Uterus (tissue), 2 donors: ENCODE measurements at regions not wholly inside any gene's neighbourhood (a gene's known extent, or its start where the extent isn't known, plus 50 kb on each side); places are given as distances from the start of the nearest gene placed in this dataset.

Source experiments
- POLR2A ChIP-seq, 2 donors: fragments of 450-650 bp; IDR thresholded peaks; one replicate each; pipeline ENCODE4 v1.6.1; 2016; ENCODE audit warnings: antibody characterized with exemption in 2 of 2, mild to moderate bottlenecking in 1 of 2, moderate library complexity in 1 of 2
- TF ChIP-seq, protein P1 (sequence below), 4 experiments: fragments of 200-600 bp in 2 of 4; fragments of 450-650 bp in 2 of 4; sonication (generic) in 2 of 4; IDR thresholded peaks; one replicate each; pipeline ENCODE4 v1.5.1; 2016 to 2019; ENCODE audit warnings: antibody characterized with exemption in 4 of 4, mild to moderate bottlenecking in 2 of 4, moderate library complexity in 1 of 4

DNA sequence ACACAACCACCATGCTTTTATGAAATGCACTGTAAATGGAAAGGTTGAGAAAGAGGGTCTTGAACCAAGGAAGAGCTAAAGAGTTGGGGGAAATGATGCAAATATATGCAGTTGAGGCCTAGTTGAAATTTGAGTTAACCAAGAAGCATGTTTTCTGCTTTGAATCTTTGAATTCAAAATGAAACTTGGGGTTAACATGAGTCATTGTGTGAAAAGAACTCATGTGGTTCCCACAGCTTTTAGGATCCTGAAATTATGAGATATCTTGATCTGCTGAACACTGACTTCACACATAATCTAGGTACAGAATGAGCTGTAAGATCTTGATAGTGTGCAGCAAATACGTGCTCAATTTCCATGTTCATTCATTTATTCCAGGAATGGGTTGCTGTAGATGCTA, 422.9 kb upstream of the TRIB2 start:
- TF ChIP-seq, protein P1, sequence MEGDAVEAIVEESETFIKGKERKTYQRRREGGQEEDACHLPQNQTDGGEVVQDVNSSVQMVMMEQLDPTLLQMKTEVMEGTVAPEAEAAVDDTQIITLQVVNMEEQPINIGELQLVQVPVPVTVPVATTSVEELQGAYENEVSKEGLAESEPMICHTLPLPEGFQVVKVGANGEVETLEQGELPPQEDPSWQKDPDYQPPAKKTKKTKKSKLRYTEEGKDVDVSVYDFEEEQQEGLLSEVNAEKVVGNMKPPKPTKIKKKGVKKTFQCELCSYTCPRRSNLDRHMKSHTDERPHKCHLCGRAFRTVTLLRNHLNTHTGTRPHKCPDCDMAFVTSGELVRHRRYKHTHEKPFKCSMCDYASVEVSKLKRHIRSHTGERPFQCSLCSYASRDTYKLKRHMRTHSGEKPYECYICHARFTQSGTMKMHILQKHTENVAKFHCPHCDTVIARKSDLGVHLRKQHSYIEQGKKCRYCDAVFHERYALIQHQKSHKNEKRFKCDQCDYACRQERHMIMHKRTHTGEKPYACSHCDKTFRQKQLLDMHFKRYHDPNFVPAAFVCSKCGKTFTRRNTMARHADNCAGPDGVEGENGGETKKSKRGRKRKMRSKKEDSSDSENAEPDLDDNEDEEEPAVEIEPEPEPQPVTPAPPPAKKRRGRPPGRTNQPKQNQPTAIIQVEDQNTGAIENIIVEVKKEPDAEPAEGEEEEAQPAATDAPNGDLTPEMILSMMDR (IDR thresholded peaks at IDR 0.05) = no peak
- TF ChIP-seq POLR2A (IDR thresholded peaks at IDR 0.05) = no peak
